H9 (cell line): ENCODE measurements at regions not wholly inside any gene's neighbourhood (a gene's known extent, or its start where the extent isn't known, plus 50 kb on each side); places are given as distances from the start of the nearest gene placed in this dataset.

Source experiments
- DNase-seq: peaks from one replicate; pipeline ENCODE4 v3.0.0-alpha.2; 2017
- H2AFZ ChIP-seq: one replicate; pipeline ENCODE4 v1.6.1; 2013; ENCODE audit warnings: mild to moderate bottlenecking, low read length, control low read depth, moderate library complexity
- H2AK5ac ChIP-seq: 2 replicates; pipeline ENCODE4 v1.6.1; 2013; ENCODE audit warnings: low read length, control low read depth, mixed read lengths; ENCODE audit not compliant: insufficient read length
- H2BK120ac ChIP-seq: one replicate; pipeline ENCODE4 v1.6.1; 2013; ENCODE audit warnings: low read depth, mild to moderate bottlenecking, low read length, control low read depth, inconsistent platforms; ENCODE audit not compliant: poor library complexity, severe bottlenecking
- H2BK12ac ChIP-seq: 2 replicates; pipeline ENCODE4 v1.6.1; 2013; ENCODE audit warnings: low read length, control low read depth, mixed read lengths, low read depth; ENCODE audit not compliant: insufficient read length
- H2BK15ac ChIP-seq: 2 replicates; pipeline ENCODE4 v1.6.1; 2013; ENCODE audit warnings: low read depth, low read length, control low read depth
- H2BK20ac ChIP-seq: one replicate; pipeline ENCODE4 v1.6.1; 2013; ENCODE audit warnings: low read depth, mild to moderate bottlenecking, low read length, control low read depth, inconsistent platforms; ENCODE audit not compliant: poor library complexity, severe bottlenecking
- H2BK5ac ChIP-seq: 2 replicates; pipeline ENCODE4 v1.6.1; 2013; ENCODE audit warnings: low read length, control low read depth, mixed read lengths; ENCODE audit not compliant: insufficient read length
- H3K14ac ChIP-seq: 2 replicates; pipeline ENCODE4 v1.6.1; 2013; ENCODE audit warnings: low read length, control low read depth; ENCODE audit not compliant: insufficient read depth
- H3K18ac ChIP-seq: 2 replicates; pipeline ENCODE4 v1.6.1; 2013; ENCODE audit warnings: low read depth, mild to moderate bottlenecking, mixed read lengths, low read length, control low read depth; ENCODE audit not compliant: insufficient read length
- H3K23ac ChIP-seq: 2 replicates; pipeline ENCODE4 v1.6.1; 2013; ENCODE audit warnings: low read length, control low read depth, mixed read lengths, low read depth; ENCODE audit not compliant: insufficient read length
- H3K23me2 ChIP-seq: 2 replicates; pipeline ENCODE4 v1.6.1; 2013; ENCODE audit warnings: low read depth, mild to moderate bottlenecking, mixed read lengths, low read length, control low read depth; ENCODE audit not compliant: insufficient read length, poor library complexity, severe bottlenecking
- H3K27ac ChIP-seq: 2 replicates; pipeline ENCODE4 v1.5.1; 2013; ENCODE audit warnings: low read length, control low read depth, mixed read lengths, low read depth; ENCODE audit not compliant: insufficient read length
- H3K27me3 ChIP-seq: 2 replicates; pipeline ENCODE4 v1.6.1; 2013; ENCODE audit warnings: low read length, control low read depth, inconsistent platforms; ENCODE audit not compliant: insufficient read depth
- H3K4ac ChIP-seq: 2 replicates; pipeline ENCODE4 v1.6.1; 2013; ENCODE audit warnings: low read depth, mild to moderate bottlenecking, control low read depth, inconsistent platforms, low read length, moderate library complexity
- H3K4me1 ChIP-seq: 2 replicates; pipeline ENCODE4 v1.6.1; 2013; ENCODE audit warnings: low read length, control low read depth, inconsistent platforms; ENCODE audit not compliant: insufficient read depth
- H3K4me2 ChIP-seq: 2 replicates; pipeline ENCODE4 v1.6.1; 2013; ENCODE audit warnings: low read length, control low read depth, mixed read lengths; ENCODE audit not compliant: insufficient read length, insufficient read depth
- H3K56ac ChIP-seq: 2 replicates; pipeline ENCODE4 v1.6.1; 2013; ENCODE audit warnings: low read depth, mild to moderate bottlenecking, mixed read lengths, low read length, control low read depth; ENCODE audit not compliant: insufficient read length
- H3K79me1 ChIP-seq: 2 replicates; pipeline ENCODE4 v1.6.1; 2013; ENCODE audit warnings: low read depth, mild to moderate bottlenecking, moderate library complexity, low read length, control low read depth, inconsistent platforms; ENCODE audit not compliant: insufficient read depth, poor library complexity, severe bottlenecking
- H3K79me2 ChIP-seq: 2 replicates; pipeline ENCODE4 v1.6.1; 2013; ENCODE audit warnings: low read length, control low read depth, inconsistent platforms; ENCODE audit not compliant: insufficient read depth
- H3K9ac ChIP-seq: 2 replicates; pipeline ENCODE4 v1.6.1; 2013; ENCODE audit warnings: low read length, control low read depth, mixed read lengths; ENCODE audit not compliant: insufficient read length; ENCODE audit errors: extremely low read depth
- H3K9me3 ChIP-seq: one replicate; pipeline ENCODE4 v1.6.1; 2013; ENCODE audit warnings: low read depth, low read length, inconsistent platforms; ENCODE audit not compliant: control insufficient read depth
- H3T11ph ChIP-seq: one replicate; pipeline ENCODE4 v1.6.1; 2013; ENCODE audit warnings: mild to moderate bottlenecking, low read length, control low read depth, inconsistent platforms
- H4K20me1 ChIP-seq: one replicate; pipeline ENCODE4 v1.6.1; 2013; ENCODE audit not compliant: control insufficient read depth, insufficient read length, insufficient read depth
- H4K5ac ChIP-seq: 2 replicates; pipeline ENCODE4 v1.6.1; 2013; ENCODE audit warnings: low read depth, mild to moderate bottlenecking, mixed read lengths, low read length, control low read depth; ENCODE audit not compliant: insufficient read length
- H4K8ac ChIP-seq: replicated peaks from 2 replicates; pipeline ENCODE4 v1.6.1; 2013; ENCODE audit warnings: low read length, control low read depth, mixed read lengths, low read depth; ENCODE audit not compliant: insufficient read length
- H4K91ac ChIP-seq: 2 replicates; pipeline ENCODE4 v1.6.1; 2013; ENCODE audit warnings: low read depth, mild to moderate bottlenecking, moderate library complexity, mixed read lengths, low read length, control low read depth; ENCODE audit not compliant: insufficient read length
- H3K27ac Mint-ChIP-seq, 3 experiments: 2 replicates in 2 of 3; 3 replicates in 1 of 3; pipeline ENCODE4 v1.8.0; 2020 to 2021; ENCODE audit warnings: mixed read lengths in 3 of 3, mild to moderate bottlenecking in 1 of 3, moderate library complexity in 1 of 3
- H3K27me3 Mint-ChIP-seq: 2 replicates; pipeline ENCODE4 v1.8.0; 2021; ENCODE audit warnings: low read depth, mild to moderate bottlenecking, moderate library complexity, mixed read lengths
- H3K36me3 Mint-ChIP-seq, 3 experiments: 2 replicates in 2 of 3; 3 replicates in 1 of 3; pipeline ENCODE4 v1.8.0; 2020 to 2021; ENCODE audit warnings: low read depth in 3 of 3, mixed read lengths in 3 of 3; ENCODE audit not compliant: insufficient read depth in 1 of 3
- H3K4me1 Mint-ChIP-seq, 2 experiments: 2 replicates each; pipeline ENCODE4 v1.8.0; 2020; ENCODE audit warnings: mixed read lengths in 2 of 2
- H3K4me3 Mint-ChIP-seq, 2 experiments: 2 replicates in 1 of 2; 3 replicates in 1 of 2; pipeline ENCODE4 v1.8.0; 2020 to 2021; ENCODE audit warnings: mild to moderate bottlenecking in 2 of 2, mixed read lengths in 2 of 2, moderate library complexity in 1 of 2
- H3K9me3 Mint-ChIP-seq, 2 experiments: 2 replicates in 1 of 2; 3 replicates in 1 of 2; pipeline ENCODE4 v1.8.0; 2020; ENCODE audit warnings: mild to moderate bottlenecking in 2 of 2, mixed read lengths in 2 of 2, moderate library complexity in 1 of 2
- WGBS: extraction: QIAGEN DNeasy Blood & Tissue Kit; methylation state at CpG from one replicate; pipeline ENCODE4 v1.1.7; 2013; ENCODE audit warnings: missing lambda C conversion rate, low lambda C conversion rate, mixed read lengths; ENCODE audit not compliant: insufficient read length; ENCODE audit errors: extremely low coverage; 5-methylcytosine and 5-hydroxymethylcytosine counted together
- TF ChIP-seq, protein P1 (sequence below): fragments of 200-600 bp; sonication (generic); conservative IDR thresholded peaks from 3 replicates; pipeline ENCODE4 v1.8.0; 2021; ENCODE audit warnings: antibody characterized with exemption, mild to moderate bottlenecking

DNA sequence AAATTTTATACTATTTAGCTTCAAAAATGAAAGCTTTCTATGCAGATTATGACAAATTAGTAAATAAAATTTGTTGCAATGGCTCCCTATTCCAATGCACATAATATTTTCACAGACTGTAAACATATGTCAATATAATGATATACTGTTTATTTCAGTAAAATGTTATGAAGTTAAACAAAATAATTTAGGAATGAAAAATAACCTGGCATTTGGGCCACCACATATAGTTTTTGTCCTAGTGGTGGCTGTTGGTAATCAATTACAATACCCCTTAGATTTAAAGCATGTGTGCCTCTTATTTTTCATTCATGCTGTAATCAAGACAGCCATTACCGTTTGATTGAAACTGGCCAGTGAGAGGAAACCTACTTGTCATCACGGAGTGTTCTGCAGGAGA, 928.5 kb upstream of the KCND2 start:
- no peaks in the 10 kb centered on the region for H3K9me3 ChIP-seq
- H2BK20ac ChIP-seq: no peak overlapping the region
- no peak for DNase-seq
- no peaks in the 10 kb centered on the region for H3K79me1 ChIP-seq
- Mint-ChIP-seq H3K9me3 (no peaks in the 10 kb centered on the region; a peak in 1 of 5 replicates), H3K36me3 (no peaks in the 10 kb centered on the region), H3K27me3 (no peaks in the 10 kb centered on the region; the same call in 1 of the 2 replicates), H3K4me3 (no peak overlapping the region), H3K4me1 (no peaks in the 10 kb centered on the region), H3K27ac (no peak overlapping the region)
- no peak overlapping the region for H2BK5ac ChIP-seq
- H3K23ac ChIP-seq: no peak overlapping the region
- no peaks in the 10 kb centered on the region for H4K20me1 ChIP-seq
- H3K4ac ChIP-seq: no peak overlapping the region
- no peak overlapping the region for H3K14ac ChIP-seq
- no peaks in the 10 kb centered on the region for H3K4me1 ChIP-seq
- H2BK12ac ChIP-seq: no peak overlapping the region
- no peak overlapping the region for H2BK120ac ChIP-seq
- no peak overlapping the region for H3K56ac ChIP-seq
- H4K5ac ChIP-seq: no peak overlapping the region
- no peak overlapping the region for H4K8ac ChIP-seq
- H2BK15ac ChIP-seq: no peak overlapping the region
- H3K9ac ChIP-seq: no peak overlapping the region
- no peak overlapping the region for H3K27ac ChIP-seq
- no peaks in the 10 kb centered on the region for H3K79me2 ChIP-seq
- TF ChIP-seq, protein P1, sequence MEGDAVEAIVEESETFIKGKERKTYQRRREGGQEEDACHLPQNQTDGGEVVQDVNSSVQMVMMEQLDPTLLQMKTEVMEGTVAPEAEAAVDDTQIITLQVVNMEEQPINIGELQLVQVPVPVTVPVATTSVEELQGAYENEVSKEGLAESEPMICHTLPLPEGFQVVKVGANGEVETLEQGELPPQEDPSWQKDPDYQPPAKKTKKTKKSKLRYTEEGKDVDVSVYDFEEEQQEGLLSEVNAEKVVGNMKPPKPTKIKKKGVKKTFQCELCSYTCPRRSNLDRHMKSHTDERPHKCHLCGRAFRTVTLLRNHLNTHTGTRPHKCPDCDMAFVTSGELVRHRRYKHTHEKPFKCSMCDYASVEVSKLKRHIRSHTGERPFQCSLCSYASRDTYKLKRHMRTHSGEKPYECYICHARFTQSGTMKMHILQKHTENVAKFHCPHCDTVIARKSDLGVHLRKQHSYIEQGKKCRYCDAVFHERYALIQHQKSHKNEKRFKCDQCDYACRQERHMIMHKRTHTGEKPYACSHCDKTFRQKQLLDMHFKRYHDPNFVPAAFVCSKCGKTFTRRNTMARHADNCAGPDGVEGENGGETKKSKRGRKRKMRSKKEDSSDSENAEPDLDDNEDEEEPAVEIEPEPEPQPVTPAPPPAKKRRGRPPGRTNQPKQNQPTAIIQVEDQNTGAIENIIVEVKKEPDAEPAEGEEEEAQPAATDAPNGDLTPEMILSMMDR: 0 out of 3 replicates have a peak, but pooled peaks have one; percentile 34
- H2AK5ac ChIP-seq: no peak overlapping the region
- H3K18ac ChIP-seq: no peak overlapping the region
- no peak overlapping the region for H4K91ac ChIP-seq
- no CpG with 5 or more reads among the region's 2 CpGs for WGBS
- H3T11ph ChIP-seq: no peak overlapping the region
- H3K23me2 ChIP-seq: no peaks in the 10 kb centered on the region
- H2AFZ ChIP-seq: no peak overlapping the region
- H3K4me2 ChIP-seq: no peak overlapping the region
- no peaks in the 10 kb centered on the region for H3K27me3 ChIP-seq
